Fibroblast of mammary gland (primary cell): ENCODE measurements at regions not wholly inside any gene's neighbourhood (a gene's known extent, or its start where the extent isn't known, plus 50 kb on each side); places are given as distances from the start of the nearest gene placed in this dataset.

ENCODE experiments used
- DNase-seq: peaks from one replicate; pipeline ENCODE4 v3.0.0-alpha.2; 2010; ENCODE audit warnings: low read depth
- H3K4me3 ChIP-seq: 2 replicates; pipeline ENCODE4 v1.5.1; 2011; ENCODE audit warnings: low read depth, mild to moderate bottlenecking, low read length, moderate library complexity; ENCODE audit not compliant: control insufficient read depth
- TF ChIP-seq, protein P1 (sequence below): conservative IDR thresholded peaks from 2 replicates; pipeline ENCODE4 v1.5.1; 2011; ENCODE audit warnings: low read depth, low read length, inconsistent platforms; ENCODE audit not compliant: control insufficient read depth, insufficient read depth

DNA sequence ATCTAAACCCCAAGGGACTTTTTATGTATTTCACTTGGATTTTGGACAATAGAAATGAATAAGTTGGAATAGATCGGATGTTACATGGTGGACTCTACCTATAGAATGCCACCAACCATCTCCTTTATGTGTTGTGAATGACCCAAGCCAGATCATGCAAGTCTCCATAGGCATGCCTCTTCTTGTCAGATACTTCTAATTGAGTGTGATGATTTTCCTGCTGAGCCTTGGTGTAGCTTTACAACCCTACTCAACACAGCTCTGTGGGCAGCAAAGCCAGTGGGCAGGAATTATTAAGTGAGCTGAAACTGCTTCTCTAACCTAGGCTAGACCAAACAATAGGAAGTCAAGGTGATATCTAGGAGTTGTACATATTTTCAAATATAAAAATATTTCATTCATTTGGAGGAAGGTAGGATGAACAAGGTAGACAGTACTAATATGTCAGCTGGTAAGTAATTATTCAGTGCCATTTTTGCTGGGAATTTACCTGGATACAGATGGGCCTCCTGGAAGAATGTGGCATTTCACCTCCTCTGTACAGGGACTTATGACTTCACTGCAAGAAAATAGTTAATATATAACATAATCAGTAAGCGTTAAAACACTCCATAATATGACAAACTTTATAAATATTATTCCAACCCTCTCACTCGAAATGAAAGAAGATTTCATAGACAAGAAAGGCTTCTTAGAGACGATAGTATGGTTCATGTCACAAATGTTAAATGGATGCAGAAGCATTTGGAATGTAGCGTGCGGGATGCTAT lies 298.0 kb upstream of the FAT1 start:
- no peak for DNase-seq
- H3K4me3 ChIP-seq: no peak overlapping the region
- TF ChIP-seq, protein P1, sequence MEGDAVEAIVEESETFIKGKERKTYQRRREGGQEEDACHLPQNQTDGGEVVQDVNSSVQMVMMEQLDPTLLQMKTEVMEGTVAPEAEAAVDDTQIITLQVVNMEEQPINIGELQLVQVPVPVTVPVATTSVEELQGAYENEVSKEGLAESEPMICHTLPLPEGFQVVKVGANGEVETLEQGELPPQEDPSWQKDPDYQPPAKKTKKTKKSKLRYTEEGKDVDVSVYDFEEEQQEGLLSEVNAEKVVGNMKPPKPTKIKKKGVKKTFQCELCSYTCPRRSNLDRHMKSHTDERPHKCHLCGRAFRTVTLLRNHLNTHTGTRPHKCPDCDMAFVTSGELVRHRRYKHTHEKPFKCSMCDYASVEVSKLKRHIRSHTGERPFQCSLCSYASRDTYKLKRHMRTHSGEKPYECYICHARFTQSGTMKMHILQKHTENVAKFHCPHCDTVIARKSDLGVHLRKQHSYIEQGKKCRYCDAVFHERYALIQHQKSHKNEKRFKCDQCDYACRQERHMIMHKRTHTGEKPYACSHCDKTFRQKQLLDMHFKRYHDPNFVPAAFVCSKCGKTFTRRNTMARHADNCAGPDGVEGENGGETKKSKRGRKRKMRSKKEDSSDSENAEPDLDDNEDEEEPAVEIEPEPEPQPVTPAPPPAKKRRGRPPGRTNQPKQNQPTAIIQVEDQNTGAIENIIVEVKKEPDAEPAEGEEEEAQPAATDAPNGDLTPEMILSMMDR: no peak

DNA sequence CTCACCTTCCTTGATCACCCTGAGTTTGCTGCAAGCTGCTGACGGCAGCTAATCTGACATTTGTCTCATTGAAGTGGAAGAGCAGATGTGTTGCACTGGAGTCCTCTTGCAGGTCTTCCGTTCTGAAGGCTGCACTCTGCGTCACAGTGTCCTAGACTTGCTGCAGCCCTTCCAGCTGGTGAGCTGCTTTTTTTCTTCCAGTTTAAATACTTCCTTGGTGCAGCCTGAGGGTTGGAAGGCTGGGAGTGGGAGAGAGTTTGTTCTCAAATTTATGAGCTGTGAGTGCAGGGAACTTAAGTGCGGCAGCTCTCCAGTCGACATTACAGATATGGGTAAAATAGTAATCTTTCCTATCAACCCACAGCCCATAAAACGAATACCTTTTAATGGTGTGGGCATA lies 303.6 kb upstream of the FAT1 start:
- DNase-seq: no peak
- H3K4me3 ChIP-seq: no peak overlapping the region
- TF ChIP-seq, protein P1: no peak

DNA sequence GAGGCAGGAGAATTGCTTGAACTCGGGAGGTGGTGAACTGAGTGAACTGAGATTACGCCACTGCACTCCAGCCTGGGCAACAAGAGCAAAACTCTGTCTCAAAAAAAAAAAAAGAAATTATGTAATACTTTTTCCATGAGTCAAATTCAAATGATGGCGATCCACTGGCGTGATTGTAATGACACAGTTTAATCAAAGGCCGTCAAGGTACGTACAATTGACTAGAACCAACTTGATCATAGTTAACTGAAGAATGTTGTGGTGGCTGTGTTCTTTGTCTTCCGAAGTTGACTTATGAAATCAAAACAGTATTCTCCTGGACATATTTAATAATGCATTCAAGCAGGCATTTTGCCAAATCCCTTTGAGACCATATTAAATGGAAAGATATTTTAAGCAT lies 318.6 kb upstream of the FAT1 start:
- H3K4me3 ChIP-seq: no peak overlapping the region
- TF ChIP-seq, protein P1: no peak
- no peak for DNase-seq

DNA sequence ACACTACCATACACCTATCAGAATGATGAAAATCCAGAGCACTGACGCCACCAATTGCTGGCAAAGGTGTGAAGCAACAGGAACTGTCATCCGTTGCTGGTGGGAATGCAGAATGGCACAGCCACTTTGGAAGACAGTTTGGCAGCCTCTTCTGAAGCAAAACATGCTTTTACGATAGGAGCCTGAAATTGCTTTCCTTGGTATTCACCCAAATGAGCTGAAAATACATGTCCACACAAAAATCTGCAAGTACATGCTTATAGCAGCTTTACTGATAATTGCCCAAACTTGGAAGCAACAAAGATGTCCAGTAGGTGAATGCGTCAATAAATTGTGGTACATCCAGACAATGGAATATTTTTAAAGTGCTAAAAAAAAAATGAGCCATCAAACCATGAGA lies 322.8 kb upstream of the FAT1 start:
- TF ChIP-seq, protein P1: no peak
- no peak for DNase-seq
- H3K4me3 ChIP-seq: no peak overlapping the region

DNA sequence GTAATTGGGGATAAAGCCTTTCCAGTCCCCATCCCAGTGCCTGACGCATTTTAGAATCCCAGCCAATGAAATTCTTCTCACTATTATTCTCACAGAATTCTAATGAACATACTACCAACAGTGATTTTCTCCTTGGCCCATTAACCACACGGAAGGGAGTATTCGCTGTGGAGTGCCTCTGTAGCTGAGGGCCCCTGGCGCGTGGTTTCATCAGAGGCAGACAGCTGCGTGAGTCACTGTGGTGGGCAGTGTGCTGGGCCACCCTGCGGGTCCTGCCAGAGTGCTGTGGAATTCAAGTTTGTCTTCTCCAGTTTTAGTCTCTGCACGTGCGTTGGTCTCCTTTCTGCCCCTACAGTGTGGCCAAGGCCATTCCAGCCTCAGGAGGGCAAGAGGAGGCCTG lies 335.4 kb upstream of the FAT1 start:
- TF ChIP-seq, protein P1: no peak
- no peak overlapping the region for H3K4me3 ChIP-seq
- DNase-seq: no peak

DNA sequence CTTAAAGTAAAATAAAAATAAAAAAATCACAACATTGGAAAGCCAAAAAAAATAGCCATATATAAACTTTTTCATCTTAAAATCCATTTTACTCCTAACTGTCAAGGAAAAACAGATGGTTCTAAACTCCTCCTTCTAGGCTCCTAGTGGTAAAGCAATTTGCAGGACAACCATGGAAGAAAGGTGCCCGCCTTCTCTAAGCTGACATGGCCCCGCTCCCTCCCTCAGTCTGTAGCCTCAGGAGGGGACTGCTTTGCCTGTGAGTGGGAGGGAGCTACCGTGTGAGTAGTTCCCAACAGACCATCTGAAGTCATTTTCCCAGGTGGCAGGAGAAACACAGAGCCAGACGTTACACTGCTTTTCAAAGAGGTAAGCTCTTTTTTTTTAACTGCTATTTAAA lies 336.2 kb upstream of the FAT1 start:
- DNase-seq: no peak
- TF ChIP-seq, protein P1: no peak
- no peak overlapping the region for H3K4me3 ChIP-seq

DNA sequence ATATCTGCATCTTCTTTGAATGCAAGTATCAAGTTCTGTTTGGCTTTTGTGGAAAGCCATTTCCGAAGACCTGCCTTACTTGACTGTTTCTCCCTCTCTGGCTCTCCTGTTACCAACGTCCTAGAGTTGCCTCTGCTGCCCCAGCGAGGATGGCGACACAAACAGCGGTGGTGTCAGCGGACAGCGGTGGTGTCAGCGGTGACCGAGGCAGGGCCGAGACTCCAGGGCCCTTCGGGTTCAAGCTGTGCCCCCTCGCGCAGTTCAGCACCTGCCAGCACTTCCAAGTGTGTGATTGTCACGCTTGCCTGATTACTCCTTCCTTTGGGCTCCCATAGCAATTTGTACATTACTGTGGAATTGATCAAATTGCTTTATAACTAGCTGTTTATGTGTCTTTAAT lies 336.9 kb upstream of the FAT1 start:
- TF ChIP-seq, protein P1: no peak
- H3K4me3 ChIP-seq: no peak overlapping the region
- DNase-seq: no peak
